Neural cell (in vitro differentiated cells): ENCODE measurements at regions not wholly inside any gene's neighbourhood (a gene's known extent, or its start where the extent isn't known, plus 50 kb on each side); places are given as distances from the start of the nearest gene placed in this dataset.

Experiments used
- CTCF ChIP-seq: fragments of 450-650 bp; IDR thresholded peaks from 2 replicates; pipeline ENCODE4 v1.5.1; 2014; ENCODE audit warnings: antibody characterized with exemption, mild to moderate bottlenecking, moderate library complexity; ENCODE audit not compliant: poor library complexity, severe bottlenecking
- EP300 ChIP-seq: fragments of 450-650 bp; conservative IDR thresholded peaks from 2 replicates; pipeline ENCODE4 v1.6.1; 2014; ENCODE audit warnings: antibody characterized with exemption, mild to moderate bottlenecking, moderate library complexity; ENCODE audit not compliant: poor library complexity, severe bottlenecking
- EZH2 ChIP-seq: fragments of 200-600, 300-800 bp; shearing (Covaris generic), sonication (generic); IDR thresholded peaks from 2 replicates; pipeline ENCODE4 v1.6.1; 2014; ENCODE audit warnings: antibody characterized with exemption, low read length, borderline replicate concordance, mild to moderate bottlenecking; ENCODE audit not compliant: insufficient read depth, poor library complexity, severe bottlenecking
- MXI1 ChIP-seq: fragments of 450-650 bp; conservative IDR thresholded peaks from 2 replicates; pipeline ENCODE4 v1.6.1; 2014; ENCODE audit warnings: antibody characterized with exemption, mild to moderate bottlenecking; ENCODE audit not compliant: poor library complexity, severe bottlenecking
- POLR2AphosphoS5 ChIP-seq: IDR thresholded peaks from 2 replicates; pipeline ENCODE4 v1.6.1; 2012
- REST ChIP-seq: IDR thresholded peaks from 2 replicates; pipeline ENCODE4 v1.6.1; 2012; ENCODE audit warnings: borderline replicate concordance

DNA sequence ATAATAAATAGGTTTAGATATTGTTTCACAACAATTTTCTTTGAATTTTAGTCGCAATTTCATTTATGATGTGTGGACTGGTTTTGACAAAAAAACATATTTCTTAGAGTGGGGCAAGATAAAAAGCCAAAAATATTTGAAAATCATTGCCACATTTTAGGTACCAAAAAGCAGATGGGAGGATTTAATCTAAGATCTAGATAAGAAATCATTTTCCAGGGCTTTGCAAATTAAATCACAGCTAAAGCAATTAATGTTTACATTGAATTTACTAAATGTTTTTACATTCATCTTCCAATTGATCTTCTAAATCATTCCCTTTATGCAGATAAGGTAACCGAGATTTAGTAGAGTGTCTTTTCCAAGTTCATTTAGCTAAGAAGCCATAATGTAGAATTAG lies 1386.0 kb upstream of the TENM4 start:
- TF ChIP-seq EZH2 (no peak), POLR2AphosphoS5 (no peak), CTCF (no peak), EP300 (no peak), MXI1 (no peak), REST (no peak)
